GM23338 (cell line): ENCODE measurements at regions not wholly inside any gene's neighbourhood (a gene's known extent, or its start where the extent isn't known, plus 50 kb on each side); places are given as distances from the start of the nearest gene placed in this dataset.

Source experiments
- CREB1 ChIP-seq: fragments of 250-450 bp; sonication (Bioruptor Pico); IDR thresholded peaks from 2 replicates; pipeline ENCODE4 v1.5.0; 2020; ENCODE audit warnings: low read depth, mild to moderate bottlenecking, moderate library complexity
- CTCF ChIP-seq, 2 experiments: fragments of 200-600 bp in 1 of 2; sonication (generic) in 1 of 2; conservative IDR thresholded peaks; 2 replicates each; pipeline versions ENCODE4 v1.5.1 to v1.6.1; 2016 to 2017; ENCODE audit warnings: antibody characterized with exemption in 2 of 2, low read depth in 2 of 2, mild to moderate bottlenecking in 2 of 2, moderate library complexity in 1 of 2
- ETS1 ChIP-seq: IDR thresholded peaks from 2 replicates; pipeline ENCODE4 v1.6.1; 2016; ENCODE audit warnings: antibody characterized with exemption
- EZH2 ChIP-seq: fragments of 200-600 bp; sonication (generic); IDR thresholded peaks from one replicate; pipeline ENCODE4 v1.8.0; 2017; ENCODE audit warnings: antibody characterized with exemption, mild to moderate bottlenecking, low read depth; ENCODE audit not compliant: unreplicated experiment
- EZH2phosphoT487 ChIP-seq: fragments of 200-600 bp; sonication (generic); IDR thresholded peaks from one replicate; pipeline ENCODE4 v1.8.1; 2018; ENCODE audit warnings: antibody characterized with exemption; ENCODE audit not compliant: unreplicated experiment
- JUNB ChIP-seq: IDR thresholded peaks from one replicate; pipeline ENCODE4 v1.6.1; 2016; ENCODE audit warnings: antibody characterized with exemption; ENCODE audit not compliant: unreplicated experiment
- NANOG ChIP-seq: IDR thresholded peaks from 2 replicates; pipeline ENCODE4 v1.6.1; 2016; ENCODE audit warnings: antibody characterized with exemption, borderline replicate concordance
- POLR2AphosphoS5 ChIP-seq: IDR thresholded peaks from 2 replicates; pipeline ENCODE4 v1.6.1; 2016; ENCODE audit warnings: antibody characterized with exemption, low read depth
- REST ChIP-seq: IDR thresholded peaks from one replicate; pipeline ENCODE4 v1.6.1; 2018; ENCODE audit warnings: antibody characterized with exemption; ENCODE audit not compliant: unreplicated experiment
- STAT1 ChIP-seq: IDR thresholded peaks from one replicate; pipeline ENCODE4 v1.6.1; 2016; ENCODE audit warnings: antibody characterized with exemption; ENCODE audit not compliant: unreplicated experiment
- ZNF114 ChIP-seq: fragments of 250-450 bp; sonication (Bioruptor Pico); IDR thresholded peaks from 2 replicates; pipeline ENCODE4 v1.5.0; 2020; ENCODE audit warnings: mild to moderate bottlenecking, moderate library complexity
- ZNF331 ChIP-seq: fragments of 250-450 bp; sonication (Bioruptor Pico); IDR thresholded peaks from 2 replicates; pipeline ENCODE4 v1.5.0; 2020; ENCODE audit warnings: low read depth, mild to moderate bottlenecking, moderate library complexity
- ZNF462 ChIP-seq: fragments of 250-450 bp; sonication (Bioruptor Pico); IDR thresholded peaks from 2 replicates; pipeline ENCODE4 v1.5.0; 2020; ENCODE audit warnings: mild to moderate bottlenecking, moderate library complexity

- TF ChIP-seq CREB1 (no peak), CTCF (conservative IDR thresholded peaks at IDR 0.05; ENCODE audit: low read depth in 2 of 2) (no peak), EZH2 (no peak), POLR2AphosphoS5 (no peak), EZH2phosphoT487 (no peak), REST (no peak), ETS1 (no peak), ZNF331 (CRISPR knock-in tag) (no peak), ZNF114 (CRISPR knock-in tag) (no peak), JUNB (no peak), STAT1 (no peak), ZNF462 (CRISPR knock-in tag) (no peak), NANOG (no peak)
These were observed 280.3 kb upstream of the HSFY2 start for GRCh38 chrY:19053806-19054205.
